Endothelial cell (in vitro differentiated cells): ENCODE measurements at regions not wholly inside any gene's neighbourhood (a gene's known extent, or its start where the extent isn't known, plus 50 kb on each side); places are given as distances from the start of the nearest gene placed in this dataset.
A peak's percentile ranks its signal among the peaks of the same experiment; 100 is the strongest.

Source experiments
- DNase-seq: peaks from one replicate; pipeline ENCODE4 v3.0.0; 2021; ENCODE audit warnings: low spot score
- H3K27ac Mint-ChIP-seq: one replicate; pipeline ENCODE4 v1.8.0; 2021; ENCODE audit warnings: mixed read lengths, inconsistent platforms; ENCODE audit not compliant: unreplicated experiment
- H3K27me3 Mint-ChIP-seq: one replicate; pipeline ENCODE4 v1.8.0; 2021; ENCODE audit warnings: mild to moderate bottlenecking, moderate library complexity, mixed read lengths, inconsistent platforms; ENCODE audit not compliant: unreplicated experiment
- H3K36me3 Mint-ChIP-seq: one replicate; pipeline ENCODE4 v1.8.0; 2021; ENCODE audit warnings: mild to moderate bottlenecking, low read depth, mixed read lengths, inconsistent platforms; ENCODE audit not compliant: unreplicated experiment
- H3K4me1 Mint-ChIP-seq: one replicate; pipeline ENCODE4 v1.8.0; 2021; ENCODE audit warnings: mild to moderate bottlenecking, mixed read lengths, inconsistent platforms; ENCODE audit not compliant: unreplicated experiment
- H3K4me3 Mint-ChIP-seq: one replicate; pipeline ENCODE4 v1.8.0; 2021; ENCODE audit warnings: mild to moderate bottlenecking, mixed read lengths, inconsistent platforms; ENCODE audit not compliant: unreplicated experiment
- H3K9me3 Mint-ChIP-seq: one replicate; pipeline ENCODE4 v1.8.0; 2021; ENCODE audit warnings: mixed read lengths, inconsistent platforms; ENCODE audit not compliant: unreplicated experiment
- CTCF ChIP-seq: fragments of 200-600 bp; sonication (generic); IDR thresholded peaks from one replicate; pipeline ENCODE4 v1.5.0; 2021; ENCODE audit warnings: antibody characterized with exemption; ENCODE audit not compliant: unreplicated experiment

GRCh38 chr9:107712390-107712789 is 222.8 kb upstream of the KLF4 start:
- no peak for DNase-seq

GRCh38 chr9:107711542-107711941 is 222.0 kb upstream of the KLF4 start:
- Mint-ChIP-seq H3K27ac (no peak overlapping the region), H3K9me3 (no peaks in the 10 kb centered on the region), H3K4me1 (peaks cover 5% of the 10 kb centered on the region), H3K27me3 (no peaks in the 10 kb centered on the region), H3K4me3 (no peak overlapping the region), H3K36me3 (peaks cover 4% of the 10 kb centered on the region)
- DNase-seq = no peak
- no peak for TF ChIP-seq CTCF

More at GRCh38 chr9:107712390-107712789, 222.8 kb upstream of the KLF4 start:
- Mint-ChIP-seq H3K4me3 (no peak overlapping the region), H3K36me3 (peaks cover 4% of the 10 kb centered on the region), H3K9me3 (no peaks in the 10 kb centered on the region), H3K27ac (no peak overlapping the region), H3K27me3 (no peaks in the 10 kb centered on the region), H3K4me1 (peaks cover 8% of the 10 kb centered on the region)
- TF ChIP-seq CTCF = peak; percentile 19

- H3K4me1 Mint-ChIP-seq = peaks cover 5% of the 10 kb centered on the region
- H3K9me3 Mint-ChIP-seq = no peaks in the 10 kb centered on the region
- DNase-seq = no peak
- H3K27ac Mint-ChIP-seq = no peak overlapping the region
- H3K4me3 Mint-ChIP-seq = no peak overlapping the region
- no peak for TF ChIP-seq CTCF
- H3K27me3 Mint-ChIP-seq = no peaks in the 10 kb centered on the region
- peaks cover 4% of the 10 kb centered on the region for H3K36me3 Mint-ChIP-seq
Observed at GRCh38 chr9:107710953-107711352, 221.4 kb upstream of the KLF4 start.

- Mint-ChIP-seq H3K27ac (no peak overlapping the region), H3K4me3 (no peak overlapping the region), H3K27me3 (no peaks in the 10 kb centered on the region), H3K4me1 (peaks cover 5% of the 10 kb centered on the region), H3K36me3 (peaks cover 4% of the 10 kb centered on the region), H3K9me3 (no peaks in the 10 kb centered on the region)
- DNase-seq = no peak
- no peak for TF ChIP-seq CTCF
Observed at GRCh38 chr9:107710546-107710945, 221.0 kb upstream of the KLF4 start.

- Mint-ChIP-seq H3K27me3 (no peaks in the 10 kb centered on the region), H3K36me3 (peaks cover 4% of the 10 kb centered on the region)
Observed at GRCh38 chr9:107708791-107709190, 219.2 kb upstream of the KLF4 start.

More at GRCh38 chr9:107708791-107709190, 219.2 kb upstream of the KLF4 start:
- H3K27ac Mint-ChIP-seq = no peak overlapping the region
- no peak overlapping the region for H3K4me3 Mint-ChIP-seq
- no peak for DNase-seq
- no peaks in the 10 kb centered on the region for H3K9me3 Mint-ChIP-seq
- no peak for TF ChIP-seq CTCF
- peaks cover 5% of the 10 kb centered on the region for H3K4me1 Mint-ChIP-seq
